ENCODE measurements at regions not wholly inside any gene's neighbourhood (a gene's known extent, or its start where the extent isn't known, plus 50 kb on each side); places are given as distances from the start of the nearest gene placed in this dataset.

DNA sequence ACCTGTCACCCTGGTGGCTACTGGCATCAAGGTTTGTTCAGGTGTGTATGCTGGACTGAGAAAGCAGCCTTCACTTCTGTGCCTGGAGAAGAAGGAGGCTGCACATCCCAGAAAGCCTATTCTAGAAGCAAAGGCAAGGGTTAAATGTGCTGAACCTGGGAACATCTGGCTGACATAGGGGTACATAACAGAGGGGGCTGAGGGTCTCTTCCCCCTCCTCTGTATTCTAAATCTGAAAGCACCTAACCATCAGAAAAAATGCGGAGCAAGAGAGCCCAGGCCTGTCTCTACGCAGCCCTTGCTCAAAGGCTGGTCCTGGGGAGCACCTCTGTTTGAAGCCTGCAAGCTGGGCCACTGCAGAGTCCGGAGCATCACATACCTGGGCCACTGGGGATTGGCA, 53.2 kb upstream of the FSTL4 start:
- no peak overlapping the region for H3K4me2 ChIP-seq (ENCODE audit: low read length)
- no peaks in the 10 kb centered on the region for H3K27me3 ChIP-seq (ENCODE audit: insufficient read depth, low read depth, low read length)
- H3K9me2 ChIP-seq (ENCODE audit: insufficient read depth, low read length) = no peaks in the 10 kb centered on the region
- H3K9ac ChIP-seq (ENCODE audit: low read length) = no peak overlapping the region
- no peaks in the 10 kb centered on the region for H4K20me1 ChIP-seq (ENCODE audit: insufficient read depth)
- no peak overlapping the region for H3K4me3 ChIP-seq (ENCODE audit: low read length)
- no peaks in the 10 kb centered on the region for H3K79me2 ChIP-seq (replicated peaks; ENCODE audit: insufficient read depth, low read length)
- TF ChIP-seq TAF1 (IDR thresholded peaks at IDR 0.05; ENCODE audit: low read depth) (no peak), SMC3 (conservative IDR thresholded peaks at IDR 0.05; ENCODE audit: poor library complexity) (no peak), POLR2AphosphoS5 (IDR thresholded peaks at IDR 0.05) (no peak), EP300 (conservative IDR thresholded peaks at IDR 0.05; ENCODE audit: poor library complexity, severe bottlenecking) (no peak), EZH2 (IDR thresholded peaks at IDR 0.05; ENCODE audit: borderline replicate concordance, insufficient read depth, low read length, poor library complexity, severe bottlenecking) (no peak), RAD21 (conservative IDR thresholded peaks at IDR 0.05) (no peak), MXI1 (conservative IDR thresholded peaks at IDR 0.05; ENCODE audit: poor library complexity, severe bottlenecking) (no peak)
- TF ChIP-seq, protein P1, sequence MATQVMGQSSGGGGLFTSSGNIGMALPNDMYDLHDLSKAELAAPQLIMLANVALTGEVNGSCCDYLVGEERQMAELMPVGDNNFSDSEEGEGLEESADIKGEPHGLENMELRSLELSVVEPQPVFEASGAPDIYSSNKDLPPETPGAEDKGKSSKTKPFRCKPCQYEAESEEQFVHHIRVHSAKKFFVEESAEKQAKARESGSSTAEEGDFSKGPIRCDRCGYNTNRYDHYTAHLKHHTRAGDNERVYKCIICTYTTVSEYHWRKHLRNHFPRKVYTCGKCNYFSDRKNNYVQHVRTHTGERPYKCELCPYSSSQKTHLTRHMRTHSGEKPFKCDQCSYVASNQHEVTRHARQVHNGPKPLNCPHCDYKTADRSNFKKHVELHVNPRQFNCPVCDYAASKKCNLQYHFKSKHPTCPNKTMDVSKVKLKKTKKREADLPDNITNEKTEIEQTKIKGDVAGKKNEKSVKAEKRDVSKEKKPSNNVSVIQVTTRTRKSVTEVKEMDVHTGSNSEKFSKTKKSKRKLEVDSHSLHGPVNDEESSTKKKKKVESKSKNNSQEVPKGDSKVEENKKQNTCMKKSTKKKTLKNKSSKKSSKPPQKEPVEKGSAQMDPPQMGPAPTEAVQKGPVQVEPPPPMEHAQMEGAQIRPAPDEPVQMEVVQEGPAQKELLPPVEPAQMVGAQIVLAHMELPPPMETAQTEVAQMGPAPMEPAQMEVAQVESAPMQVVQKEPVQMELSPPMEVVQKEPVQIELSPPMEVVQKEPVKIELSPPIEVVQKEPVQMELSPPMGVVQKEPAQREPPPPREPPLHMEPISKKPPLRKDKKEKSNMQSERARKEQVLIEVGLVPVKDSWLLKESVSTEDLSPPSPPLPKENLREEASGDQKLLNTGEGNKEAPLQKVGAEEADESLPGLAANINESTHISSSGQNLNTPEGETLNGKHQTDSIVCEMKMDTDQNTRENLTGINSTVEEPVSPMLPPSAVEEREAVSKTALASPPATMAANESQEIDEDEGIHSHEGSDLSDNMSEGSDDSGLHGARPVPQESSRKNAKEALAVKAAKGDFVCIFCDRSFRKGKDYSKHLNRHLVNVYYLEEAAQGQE (IDR thresholded peaks at IDR 0.05; ENCODE audit: borderline replicate concordance) = no peak
- TF ChIP-seq, protein P2, sequence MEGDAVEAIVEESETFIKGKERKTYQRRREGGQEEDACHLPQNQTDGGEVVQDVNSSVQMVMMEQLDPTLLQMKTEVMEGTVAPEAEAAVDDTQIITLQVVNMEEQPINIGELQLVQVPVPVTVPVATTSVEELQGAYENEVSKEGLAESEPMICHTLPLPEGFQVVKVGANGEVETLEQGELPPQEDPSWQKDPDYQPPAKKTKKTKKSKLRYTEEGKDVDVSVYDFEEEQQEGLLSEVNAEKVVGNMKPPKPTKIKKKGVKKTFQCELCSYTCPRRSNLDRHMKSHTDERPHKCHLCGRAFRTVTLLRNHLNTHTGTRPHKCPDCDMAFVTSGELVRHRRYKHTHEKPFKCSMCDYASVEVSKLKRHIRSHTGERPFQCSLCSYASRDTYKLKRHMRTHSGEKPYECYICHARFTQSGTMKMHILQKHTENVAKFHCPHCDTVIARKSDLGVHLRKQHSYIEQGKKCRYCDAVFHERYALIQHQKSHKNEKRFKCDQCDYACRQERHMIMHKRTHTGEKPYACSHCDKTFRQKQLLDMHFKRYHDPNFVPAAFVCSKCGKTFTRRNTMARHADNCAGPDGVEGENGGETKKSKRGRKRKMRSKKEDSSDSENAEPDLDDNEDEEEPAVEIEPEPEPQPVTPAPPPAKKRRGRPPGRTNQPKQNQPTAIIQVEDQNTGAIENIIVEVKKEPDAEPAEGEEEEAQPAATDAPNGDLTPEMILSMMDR (IDR thresholded peaks at IDR 0.05; ENCODE audit: poor library complexity, severe bottlenecking) = no peak
- H3K36me3 ChIP-seq (ENCODE audit: insufficient read depth, low read length) = no peaks in the 10 kb centered on the region
- H3K27ac ChIP-seq (ENCODE audit: low read length) = no peak overlapping the region
- H3F3A ChIP-seq (ENCODE audit: insufficient read depth, low read length, poor library complexity, severe bottlenecking) = no peaks in the 10 kb centered on the region
- H3K9me3 ChIP-seq (ENCODE audit: low read length) = no peaks in the 10 kb centered on the region
- no peak overlapping the region for H2AFZ ChIP-seq (ENCODE audit: low read depth, low read length)

DNA sequence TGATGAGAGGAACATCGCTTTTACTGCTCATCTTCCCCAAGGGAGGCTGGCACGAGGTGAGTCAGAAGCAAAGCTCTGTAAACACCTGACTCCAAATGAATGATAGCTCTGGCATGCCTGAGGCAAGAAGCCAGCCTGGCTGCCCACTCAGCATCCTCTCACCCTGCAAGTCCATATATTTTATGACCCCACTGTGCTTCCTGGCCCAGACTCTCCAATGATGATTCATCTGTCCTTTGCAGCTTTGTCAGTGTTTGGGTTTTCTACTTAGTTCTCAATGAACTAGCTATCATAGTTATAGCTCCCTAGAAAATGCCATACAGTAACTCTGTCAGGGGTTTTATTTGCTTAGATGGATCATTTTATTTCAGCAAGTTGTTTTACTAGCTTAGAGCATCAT, 52.1 kb upstream of the FSTL4 start:
- Histone ChIP-seq H3K9ac (ENCODE audit: low read length) (no peak overlapping the region), H2AFZ (ENCODE audit: low read depth, low read length) (no peak overlapping the region), H3K27ac (ENCODE audit: low read length) (no peak overlapping the region), H3F3A (ENCODE audit: insufficient read depth, low read length, poor library complexity, severe bottlenecking) (no peaks in the 10 kb centered on the region), H3K9me2 (ENCODE audit: insufficient read depth, low read length) (no peaks in the 10 kb centered on the region), H3K79me2 (replicated peaks; ENCODE audit: insufficient read depth, low read length) (no peaks in the 10 kb centered on the region), H3K36me3 (ENCODE audit: insufficient read depth, low read length) (no peaks in the 10 kb centered on the region), H3K4me2 (ENCODE audit: low read length) (no peak overlapping the region), H3K27me3 (ENCODE audit: insufficient read depth, low read depth, low read length) (no peaks in the 10 kb centered on the region), H3K4me3 (ENCODE audit: low read length) (no peak overlapping the region), H4K20me1 (ENCODE audit: insufficient read depth) (no peaks in the 10 kb centered on the region), H3K9me3 (ENCODE audit: low read length) (no peaks in the 10 kb centered on the region)
- TF ChIP-seq TAF1 (IDR thresholded peaks at IDR 0.05; ENCODE audit: low read depth) = no peak
- TF ChIP-seq EP300 (conservative IDR thresholded peaks at IDR 0.05; ENCODE audit: poor library complexity, severe bottlenecking) = no peak
- no peak for TF ChIP-seq POLR2AphosphoS5 (IDR thresholded peaks at IDR 0.05)
- TF ChIP-seq MXI1 (conservative IDR thresholded peaks at IDR 0.05; ENCODE audit: poor library complexity, severe bottlenecking) = no peak
- no peak for TF ChIP-seq SMC3 (conservative IDR thresholded peaks at IDR 0.05; ENCODE audit: poor library complexity)
- no peak for TF ChIP-seq RAD21 (conservative IDR thresholded peaks at IDR 0.05)

Data from neural cell (in vitro differentiated cells).